ENCODE measurements at regions not wholly inside any gene's neighbourhood (a gene's known extent, or its start where the extent isn't known, plus 50 kb on each side); places are given as distances from the start of the nearest gene placed in this dataset.

DNA sequence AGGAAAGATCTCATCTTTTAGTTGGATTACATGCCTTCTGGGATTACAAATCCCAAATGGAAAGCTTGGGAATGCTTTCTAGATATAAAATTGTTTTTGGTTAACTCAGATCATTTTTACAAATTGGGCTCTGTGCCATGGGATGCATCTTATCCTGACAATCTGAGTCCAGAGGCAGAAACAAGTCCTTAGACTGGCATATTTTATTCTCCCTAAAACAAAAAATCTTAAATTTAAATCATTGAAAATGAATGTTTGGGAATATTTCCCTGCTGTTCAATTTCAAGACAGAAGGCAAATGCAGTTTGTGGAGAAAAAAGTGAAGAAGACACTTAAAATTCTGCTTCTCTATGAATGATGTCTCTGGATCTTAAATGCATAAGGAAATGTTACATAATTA is 456.6 kb upstream of the GOT2 start:
- TF ChIP-seq, protein P1, sequence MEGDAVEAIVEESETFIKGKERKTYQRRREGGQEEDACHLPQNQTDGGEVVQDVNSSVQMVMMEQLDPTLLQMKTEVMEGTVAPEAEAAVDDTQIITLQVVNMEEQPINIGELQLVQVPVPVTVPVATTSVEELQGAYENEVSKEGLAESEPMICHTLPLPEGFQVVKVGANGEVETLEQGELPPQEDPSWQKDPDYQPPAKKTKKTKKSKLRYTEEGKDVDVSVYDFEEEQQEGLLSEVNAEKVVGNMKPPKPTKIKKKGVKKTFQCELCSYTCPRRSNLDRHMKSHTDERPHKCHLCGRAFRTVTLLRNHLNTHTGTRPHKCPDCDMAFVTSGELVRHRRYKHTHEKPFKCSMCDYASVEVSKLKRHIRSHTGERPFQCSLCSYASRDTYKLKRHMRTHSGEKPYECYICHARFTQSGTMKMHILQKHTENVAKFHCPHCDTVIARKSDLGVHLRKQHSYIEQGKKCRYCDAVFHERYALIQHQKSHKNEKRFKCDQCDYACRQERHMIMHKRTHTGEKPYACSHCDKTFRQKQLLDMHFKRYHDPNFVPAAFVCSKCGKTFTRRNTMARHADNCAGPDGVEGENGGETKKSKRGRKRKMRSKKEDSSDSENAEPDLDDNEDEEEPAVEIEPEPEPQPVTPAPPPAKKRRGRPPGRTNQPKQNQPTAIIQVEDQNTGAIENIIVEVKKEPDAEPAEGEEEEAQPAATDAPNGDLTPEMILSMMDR (IDR thresholded peaks at IDR 0.05; ENCODE audit: low read length): no peak
- no peak for TF ChIP-seq EZH2 (optimal IDR thresholded peaks at IDR 0.05; ENCODE audit: low read depth, low read length)
